ENCODE measurements at regions not wholly inside any gene's neighbourhood (a gene's known extent, or its start where the extent isn't known, plus 50 kb on each side); places are given as distances from the start of the nearest gene placed in this dataset.

DNA sequence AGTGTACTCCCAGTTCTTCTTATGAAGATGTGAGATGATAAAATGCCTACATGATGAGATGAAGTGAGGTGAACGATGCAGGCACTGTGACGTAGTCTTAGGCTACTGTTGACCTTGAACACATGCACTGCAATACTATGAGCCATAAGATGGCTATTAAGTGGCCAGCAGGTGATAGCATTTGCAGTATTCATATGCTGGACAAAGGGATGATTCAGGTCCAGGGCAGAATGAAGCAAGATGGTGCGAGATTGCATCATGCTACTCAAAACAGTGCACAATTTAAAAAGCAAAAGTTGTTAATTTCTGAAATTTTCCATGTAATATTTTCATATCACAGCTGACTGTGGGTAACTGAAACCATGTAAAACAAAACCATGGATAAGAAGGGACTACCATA, 781.4 kb downstream of the PCDH18 start:
- DNase-seq (ENCODE audit: low spot score), result peak; percentile 67

DNA sequence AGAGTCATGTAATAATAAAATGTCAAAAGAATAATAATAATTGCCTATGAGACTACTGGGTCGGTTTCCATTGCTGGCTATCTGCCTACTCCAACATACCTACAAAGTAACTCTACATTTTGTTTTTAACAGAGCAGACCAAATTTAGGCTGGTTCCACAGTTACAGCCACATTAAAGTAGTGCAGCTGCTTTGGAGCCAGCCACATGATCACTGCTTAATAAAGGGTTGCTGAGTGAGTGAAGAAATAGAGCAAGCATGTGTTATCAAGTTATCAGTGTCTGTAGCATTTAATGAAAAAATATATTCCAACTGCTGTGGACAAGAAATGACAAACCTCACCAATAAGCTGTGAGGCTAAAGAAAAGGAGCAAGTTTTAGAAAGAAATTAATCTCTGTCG, 782.3 kb downstream of the PCDH18 start:
- no peak for DNase-seq (ENCODE audit: low spot score)

DNA sequence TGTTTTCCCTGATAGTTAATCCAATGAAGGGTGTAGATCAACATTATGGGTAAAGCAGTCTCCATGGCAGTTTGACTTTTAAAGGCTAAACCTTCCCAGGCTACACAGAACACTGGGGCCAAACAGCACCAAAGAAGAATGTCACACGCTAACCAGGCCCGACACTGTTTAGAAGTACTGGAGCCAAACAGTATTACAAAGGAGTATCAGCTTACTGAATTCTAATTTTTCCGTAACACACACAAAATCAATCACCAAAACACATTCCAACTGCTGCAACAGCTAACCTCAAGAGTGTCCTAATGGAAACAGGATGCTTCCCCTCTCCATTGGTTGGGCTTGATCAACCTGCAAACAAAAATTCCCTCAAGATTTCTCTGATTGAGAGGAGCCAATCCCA, 783.5 kb downstream of the PCDH18 start:
- DNase-seq (ENCODE audit: low spot score), result no peak

DNA sequence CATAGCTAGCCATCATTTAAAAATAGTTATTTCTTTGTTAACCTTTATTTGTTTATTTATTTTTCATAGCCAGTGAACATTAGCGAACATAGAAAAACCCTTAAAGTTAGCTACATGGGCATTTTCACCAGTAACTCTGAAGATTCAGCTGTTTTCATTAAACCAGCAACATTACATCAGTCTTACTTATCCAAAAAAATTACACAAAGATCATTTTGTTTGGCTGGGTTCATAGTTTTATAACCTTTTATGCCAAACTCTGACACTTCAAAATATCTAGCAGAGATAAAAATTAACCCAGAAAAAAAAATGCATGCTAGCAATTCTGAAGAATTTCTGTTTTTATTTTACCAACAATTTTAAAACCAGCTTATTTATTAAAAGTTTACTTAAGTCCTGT, 784.1 kb downstream of the PCDH18 start:
- DNase-seq (ENCODE audit: low spot score), result no peak

DNA sequence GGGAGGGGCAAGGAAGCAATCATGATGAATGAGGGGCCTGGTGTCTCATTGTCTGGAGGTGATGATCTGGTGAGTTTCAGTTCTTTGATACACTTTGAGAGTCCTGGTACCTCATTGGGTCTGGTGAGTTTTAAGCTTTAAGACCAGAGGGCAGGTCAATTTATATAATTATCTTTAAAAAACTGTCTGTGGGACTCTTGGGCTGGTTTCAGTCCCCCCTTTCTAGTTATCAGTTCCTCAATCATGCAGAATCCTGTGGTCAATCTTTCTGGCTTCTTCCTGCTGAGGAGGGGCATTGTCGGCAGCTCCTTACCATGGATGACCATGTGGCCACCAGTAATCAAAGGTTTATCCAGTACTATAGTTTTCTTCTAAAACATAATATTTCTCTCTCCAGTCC, 789.1 kb downstream of the PCDH18 start:
- DNase-seq (ENCODE audit: low spot score), result no peak

DNA sequence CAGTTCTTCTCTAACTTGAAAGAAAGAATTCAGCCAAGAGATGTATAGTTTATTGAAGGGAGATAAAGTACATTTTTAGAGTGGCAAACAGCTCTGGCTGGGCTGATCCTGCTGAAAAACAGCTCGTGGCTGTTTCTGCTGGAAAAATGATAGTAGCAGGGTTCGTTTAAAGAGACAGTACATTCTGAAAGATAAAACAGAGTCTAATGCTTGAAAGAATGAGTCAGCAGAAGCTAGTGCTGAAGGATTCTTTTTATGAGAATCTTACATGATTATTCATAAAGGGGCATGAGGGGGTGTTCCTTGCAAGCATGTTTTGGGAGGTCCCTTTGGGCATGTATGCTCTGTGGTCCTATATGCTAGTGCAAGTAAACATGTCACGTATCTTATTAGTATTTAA, 790.0 kb downstream of the PCDH18 start:
- DNase-seq (ENCODE audit: low spot score), result no peak

DNA sequence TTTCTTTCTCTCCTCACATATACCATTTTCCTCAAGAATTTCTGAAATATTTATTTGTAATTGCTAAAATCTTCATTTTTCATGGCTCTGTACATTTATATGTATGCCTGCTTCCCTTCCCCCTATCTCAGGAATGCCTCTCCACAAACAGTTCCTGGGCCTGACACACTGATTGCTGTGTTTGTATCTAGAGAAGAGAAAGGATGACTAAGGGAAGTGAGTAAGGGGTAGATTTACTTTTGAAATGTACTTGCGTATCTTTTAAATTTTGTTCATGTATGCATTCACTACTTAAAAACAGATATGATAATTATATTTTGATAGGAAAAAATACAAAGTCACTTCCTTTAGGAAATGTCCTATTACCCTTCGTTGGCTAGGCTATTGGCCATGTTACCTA, 790.8 kb downstream of the PCDH18 start:
- DNase-seq (ENCODE audit: low spot score), result peak; percentile 17

DNA sequence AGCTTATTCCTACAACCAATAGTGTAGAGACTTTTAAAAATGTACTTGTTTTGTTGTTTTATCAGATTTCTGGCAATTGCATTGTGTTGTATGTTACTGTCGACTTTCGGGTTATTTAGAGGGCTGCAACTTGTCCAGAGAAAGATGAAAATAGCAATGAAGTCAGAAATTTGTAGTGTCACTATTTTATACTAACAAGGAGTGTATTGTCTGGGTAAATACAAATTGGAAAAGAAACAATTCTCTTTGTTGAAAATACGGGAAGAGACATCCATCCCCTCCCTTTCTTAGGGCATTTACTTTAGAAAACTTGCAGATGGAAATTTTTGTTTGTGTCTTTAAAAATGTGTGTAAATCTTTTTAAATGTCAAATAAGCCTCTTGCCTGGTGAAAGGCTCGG, 792.0 kb downstream of the PCDH18 start:
- no peak for DNase-seq (ENCODE audit: low spot score)

DNA sequence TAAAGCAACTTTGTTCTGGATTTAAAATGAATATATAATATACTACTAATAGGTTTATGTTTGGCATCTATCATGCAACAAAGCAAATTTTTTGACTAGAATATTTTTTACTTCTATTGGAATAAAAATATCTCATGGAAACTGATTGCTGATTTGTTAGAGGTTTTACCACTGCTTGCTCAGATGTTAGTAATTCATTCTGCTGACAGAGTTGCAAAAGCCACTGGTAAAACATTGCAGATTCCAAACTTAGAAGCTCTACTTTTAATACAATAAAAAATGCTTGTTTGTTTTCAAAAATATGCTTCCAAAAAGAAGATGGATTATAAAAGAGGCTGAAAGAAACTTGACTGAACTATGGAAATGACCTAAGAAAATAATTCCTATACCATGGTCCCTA, 795.2 kb downstream of the PCDH18 start:
- no peak for DNase-seq (ENCODE audit: low spot score)

DNA sequence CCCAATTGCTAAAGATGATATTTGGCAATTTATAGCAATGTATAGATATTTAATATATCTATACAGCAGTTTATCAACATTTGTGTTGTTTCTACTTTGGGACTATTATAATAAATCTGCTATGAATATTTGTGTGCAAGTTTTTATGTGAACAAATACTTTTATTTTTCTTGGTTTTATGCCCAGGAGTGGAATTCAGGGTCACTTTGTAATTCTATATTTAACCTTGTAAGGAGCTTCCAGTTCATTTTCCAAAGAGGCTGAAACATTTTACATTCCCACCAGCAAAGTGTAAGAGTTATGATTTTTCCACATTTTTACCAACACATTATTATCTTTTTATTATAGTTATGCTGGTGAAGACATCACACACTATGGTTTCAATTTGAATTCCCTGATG, 801.3 kb downstream of the PCDH18 start:
- DNase-seq (ENCODE audit: low spot score), result no peak

DNA sequence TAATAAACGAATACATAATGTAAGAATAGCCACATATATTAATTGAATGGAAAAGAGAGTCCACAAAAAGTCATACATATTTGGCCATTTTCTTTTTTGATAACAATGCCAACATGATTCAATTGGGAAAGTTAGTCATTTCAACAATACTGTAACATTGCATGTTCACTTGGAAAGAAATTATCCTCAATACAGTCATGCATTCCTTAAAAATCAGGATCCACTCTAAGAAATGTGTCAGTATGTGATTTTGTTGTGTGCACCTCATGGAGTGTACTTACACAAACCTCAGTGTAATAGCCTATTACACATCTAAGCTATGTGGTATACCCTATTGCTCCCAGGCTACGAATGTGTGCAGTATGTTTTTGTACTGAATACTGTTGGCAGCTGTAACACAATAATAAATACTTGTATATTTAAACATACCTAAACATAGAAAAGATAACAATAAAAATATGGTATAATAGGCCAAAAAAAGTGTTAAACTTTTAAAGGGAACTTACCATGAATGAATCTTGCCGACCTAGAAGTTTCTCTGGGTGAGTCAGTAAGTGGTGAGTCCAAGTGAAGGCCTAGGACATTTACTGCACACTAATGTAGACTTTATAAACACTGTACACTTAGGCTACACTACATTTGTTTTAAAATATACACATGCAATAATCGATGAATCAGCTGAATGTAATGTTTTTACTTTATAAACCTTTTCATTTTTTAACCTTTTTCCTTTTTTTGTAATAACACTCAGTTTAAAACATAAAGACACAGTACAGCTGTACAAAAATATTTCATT, 806.8 kb downstream of the PCDH18 start:
- peak; percentile 4 for DNase-seq (ENCODE audit: low spot score)

DNA sequence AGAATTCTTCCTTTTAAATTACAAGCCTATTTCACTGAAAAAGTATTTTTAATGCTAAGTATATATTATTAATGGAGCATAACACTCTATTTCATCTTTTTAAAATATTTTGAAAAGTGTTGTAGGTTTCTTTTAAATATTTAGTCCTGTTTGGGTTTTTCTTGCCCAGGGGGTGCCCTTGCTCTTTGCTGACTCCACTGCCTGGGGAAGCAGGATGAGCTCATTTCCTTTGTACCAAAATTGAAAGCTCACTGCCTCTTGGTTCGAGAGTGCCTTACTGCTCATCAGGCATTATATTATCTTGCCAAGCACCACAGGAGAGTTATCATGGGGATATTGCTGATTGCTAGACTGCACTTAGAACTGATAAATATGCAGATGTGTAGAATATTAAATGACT, 819.2 kb downstream of the PCDH18 start:
- DNase-seq (ENCODE audit: low spot score), result peak; percentile 82

DNA sequence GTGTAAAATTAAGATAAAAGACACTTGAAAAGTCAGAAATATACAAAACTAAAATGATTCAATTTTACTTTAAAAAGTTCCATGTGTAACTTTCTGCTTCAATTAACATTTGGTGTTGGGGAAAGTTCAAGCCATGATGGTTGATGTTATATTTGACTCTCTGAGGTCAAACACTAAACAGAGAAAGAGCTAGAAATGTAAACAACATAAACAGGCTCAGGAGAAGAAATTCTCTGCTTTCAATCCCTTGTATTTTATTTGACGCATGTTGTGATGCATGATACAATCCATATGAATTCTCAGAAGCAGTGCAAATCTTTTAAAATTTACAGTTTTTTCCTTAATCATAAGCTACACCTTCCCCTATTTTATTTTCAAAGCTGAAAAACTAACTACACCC, 822.4 kb downstream of the PCDH18 start:
- DNase-seq (ENCODE audit: low spot score), result no peak

DNA sequence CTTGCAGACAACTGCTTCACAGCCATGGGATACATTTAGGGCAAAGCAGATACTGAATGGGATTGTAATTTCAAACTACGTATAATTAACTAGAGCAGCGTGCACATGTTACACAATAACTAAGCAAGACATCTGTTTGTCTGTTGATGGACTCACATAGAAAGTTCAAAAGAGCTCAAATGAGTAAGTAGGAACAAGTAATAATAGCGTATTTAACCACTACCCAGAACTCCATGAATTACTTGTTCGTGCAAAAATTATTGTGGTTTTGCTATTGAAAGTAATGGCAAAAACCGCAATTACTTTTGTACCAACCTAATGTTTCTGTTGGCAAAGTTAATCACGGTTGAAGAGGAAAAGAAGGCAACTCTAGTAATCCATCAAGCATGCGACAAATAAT, 825.4 kb downstream of the PCDH18 start:
- no peak for DNase-seq (ENCODE audit: low spot score)

DNA sequence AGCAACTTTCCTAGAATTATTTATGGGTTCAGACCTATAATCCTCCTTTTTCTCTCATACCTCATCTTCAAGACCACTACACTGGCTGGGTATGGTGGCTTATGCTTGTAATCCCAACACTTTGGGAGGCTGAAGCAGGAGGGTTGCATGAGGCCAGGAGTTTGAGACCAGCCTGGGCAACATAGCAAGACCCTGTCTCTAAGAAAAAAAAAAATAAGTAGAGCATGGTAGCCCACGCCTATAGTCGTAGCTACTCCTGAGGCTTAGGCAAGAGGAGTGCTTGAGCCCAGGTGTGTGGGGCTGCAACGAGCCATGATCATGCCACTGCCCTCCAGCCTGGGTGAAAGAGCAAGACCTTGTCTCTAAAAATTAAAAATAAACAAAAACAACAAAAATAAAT, 832.4 kb downstream of the PCDH18 start:
- no peak for DNase-seq (ENCODE audit: low spot score)

DNA sequence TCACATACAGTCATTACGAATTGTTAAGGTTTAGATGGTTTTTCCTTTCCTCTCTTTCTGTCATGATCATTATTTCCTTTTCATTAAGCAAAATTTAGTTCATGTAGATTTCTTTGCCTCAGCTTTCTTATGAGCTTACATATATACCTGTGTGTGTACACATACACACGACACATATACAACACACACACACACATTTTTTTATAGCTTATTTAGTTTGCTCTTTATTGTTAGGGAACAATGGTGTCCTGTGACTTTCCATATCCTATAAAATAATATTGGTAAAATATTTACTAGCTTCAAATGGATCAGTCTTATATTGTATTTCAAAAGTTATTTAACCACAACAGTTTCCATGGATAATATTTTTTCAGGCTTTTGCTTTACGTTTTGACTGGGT, 840.7 kb downstream of the PCDH18 start:
- no peak for DNase-seq (ENCODE audit: low spot score)

DNA sequence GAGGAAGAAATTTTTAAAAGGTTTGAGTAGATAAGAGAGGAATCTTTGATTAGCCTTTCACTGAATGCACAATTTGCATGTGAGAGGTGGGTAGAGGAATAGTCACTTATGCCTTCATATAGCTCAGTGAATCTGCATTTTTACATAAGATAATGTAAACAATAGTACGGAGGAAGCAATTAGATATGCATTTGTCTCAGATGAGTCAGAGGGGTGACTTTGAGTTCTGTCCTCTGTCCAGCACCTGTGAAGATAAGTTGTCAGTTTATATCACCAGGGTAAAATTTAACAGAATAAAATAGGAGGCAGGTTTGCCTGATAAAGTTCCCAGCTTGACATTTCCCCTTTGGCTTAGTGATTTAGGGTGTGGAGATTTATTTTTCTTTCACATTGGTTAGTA, 841.9 kb downstream of the PCDH18 start:
- peak; percentile 29 for DNase-seq (ENCODE audit: low spot score)

DNA sequence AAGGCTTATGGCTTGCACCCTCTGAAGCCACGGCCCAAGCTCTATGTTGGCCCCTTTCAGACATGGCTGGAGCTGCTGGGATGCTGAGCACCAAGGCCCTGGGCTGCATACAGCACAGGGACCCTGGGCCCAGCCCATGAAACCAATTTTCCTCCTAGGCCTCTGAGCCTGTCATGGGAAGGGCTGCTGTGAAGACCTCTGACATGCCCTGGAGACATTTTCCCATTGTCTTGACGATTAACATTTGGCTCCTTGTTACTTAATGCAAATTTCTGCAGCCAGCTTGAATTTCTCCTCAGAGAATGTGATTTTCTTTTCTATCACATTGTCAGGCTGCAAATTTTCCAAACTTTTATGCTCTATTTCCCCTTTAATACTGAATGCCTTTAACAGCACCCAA, 844.7 kb downstream of the PCDH18 start:
- DNase-seq (ENCODE audit: low spot score), result no peak

DNA sequence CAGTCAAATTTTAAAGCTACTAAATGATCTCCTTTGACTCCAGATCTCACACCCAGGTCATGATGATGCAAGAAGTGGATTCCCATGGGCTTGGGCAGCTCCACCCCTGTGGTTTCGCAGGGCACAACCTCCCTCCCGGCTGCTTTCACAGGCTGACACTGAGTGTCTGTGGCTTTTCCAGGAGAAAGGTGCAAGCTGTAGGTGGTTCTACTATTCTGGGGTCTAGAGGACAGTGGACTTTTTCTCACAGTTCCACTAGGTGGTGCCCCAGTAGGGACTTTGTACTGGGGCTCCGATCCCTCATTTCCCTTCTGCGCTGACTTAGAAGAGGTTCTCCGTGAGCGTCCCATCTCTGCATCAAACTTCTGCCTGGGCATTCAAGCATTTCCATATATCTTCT, 845.2 kb downstream of the PCDH18 start:
- no peak for DNase-seq (ENCODE audit: low spot score)

DNA sequence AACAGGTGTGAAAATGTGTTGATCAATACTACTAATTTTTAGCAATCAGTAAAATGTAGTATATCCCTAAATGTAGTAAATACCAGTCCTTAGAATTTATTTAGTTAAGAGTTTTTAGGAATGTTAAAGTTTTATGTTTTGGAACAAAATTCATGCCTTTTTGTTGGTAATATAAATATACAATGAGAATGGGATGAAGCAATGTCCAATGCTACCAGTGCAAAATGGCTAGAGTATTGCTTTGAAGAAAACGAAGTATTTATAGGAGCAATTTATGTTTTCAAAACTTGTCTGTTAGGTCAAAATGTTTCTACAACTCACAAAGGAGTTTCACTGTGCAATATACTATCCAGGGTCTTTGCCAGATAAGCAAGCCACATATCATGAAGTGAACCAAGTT, 851.5 kb downstream of the PCDH18 start:
- DNase-seq (ENCODE audit: low spot score), result no peak

DNA sequence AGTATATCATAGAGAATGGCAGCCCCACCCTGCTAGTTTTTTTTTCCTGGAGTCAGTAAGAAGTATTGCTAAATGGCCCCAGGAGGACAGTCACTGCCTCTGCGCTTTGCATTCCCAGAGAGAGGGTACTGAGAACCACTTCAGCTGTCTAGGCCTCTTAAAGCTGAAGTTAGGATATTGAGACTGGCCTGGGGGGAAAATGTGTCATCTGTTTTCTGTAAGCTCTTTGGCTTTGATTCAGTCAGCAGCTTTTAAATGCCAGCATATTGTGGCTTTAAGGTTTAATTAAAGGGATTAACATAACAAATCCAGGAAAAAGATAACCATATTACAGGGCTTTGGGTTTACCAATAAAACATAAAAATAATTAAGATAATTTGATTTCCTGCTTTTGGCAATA, 852.0 kb downstream of the PCDH18 start:
- no peak for DNase-seq (ENCODE audit: low spot score)

DNA sequence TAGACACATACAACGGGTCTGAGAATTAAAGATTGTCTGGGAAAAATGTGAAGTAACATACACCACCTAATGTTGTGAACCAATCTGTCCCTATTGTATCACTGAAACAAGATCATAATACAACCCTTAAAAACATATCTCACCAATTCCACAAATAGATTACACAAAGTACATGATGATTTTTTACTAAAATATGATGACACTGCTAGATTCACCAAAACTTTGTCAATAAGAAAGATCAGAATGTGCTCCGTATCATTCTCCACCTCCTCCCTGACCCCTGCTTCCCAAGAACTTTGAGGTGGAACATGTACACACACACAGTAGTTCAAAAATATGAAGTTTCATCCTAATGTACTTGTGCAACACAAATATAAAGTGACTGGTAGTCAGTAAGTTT, 862.0 kb downstream of the PCDH18 start:
- no peak for DNase-seq (ENCODE audit: low spot score)

DNA sequence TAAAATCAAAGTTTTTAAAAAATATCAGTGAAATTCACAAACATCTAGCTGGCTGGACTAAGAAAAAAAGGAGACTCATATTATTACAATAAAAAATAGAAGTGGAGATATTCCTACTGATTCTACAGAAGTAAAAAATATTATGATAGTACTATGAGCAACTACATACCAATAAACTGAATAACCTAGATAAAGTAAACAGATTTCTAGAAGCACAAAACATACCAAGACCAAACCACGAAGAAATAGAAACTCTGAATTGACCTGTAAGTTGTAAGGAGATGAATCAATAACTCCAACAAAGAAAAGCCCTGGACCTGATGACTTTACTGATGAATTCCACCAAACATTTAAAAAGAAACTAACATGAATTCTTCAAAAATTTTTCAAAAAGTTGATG, 867.3 kb downstream of the PCDH18 start:
- DNase-seq (ENCODE audit: low spot score), result no peak

DNA sequence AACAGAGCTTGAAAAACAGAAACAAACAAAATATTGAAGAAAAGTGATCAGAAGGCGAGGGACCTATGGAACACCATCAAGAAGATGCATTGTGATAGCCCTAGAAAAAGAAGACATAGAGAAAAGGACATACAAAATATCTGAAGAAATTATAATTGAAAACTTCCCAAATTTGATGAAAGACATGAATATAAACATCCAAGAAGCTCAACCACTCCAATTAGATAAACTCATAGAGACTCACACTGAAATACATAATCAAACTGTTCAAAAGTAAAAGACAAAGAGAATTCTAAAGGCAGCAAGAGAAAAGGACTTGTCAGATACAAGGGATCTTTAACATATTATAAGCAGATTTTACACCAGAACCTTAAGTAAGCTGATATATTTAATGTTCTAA, 869.8 kb downstream of the PCDH18 start:
- DNase-seq (ENCODE audit: low spot score), result no peak
